ENCODE measurements at regions not wholly inside any gene's neighbourhood (a gene's known extent, or its start where the extent isn't known, plus 50 kb on each side); places are given as distances from the start of the nearest gene placed in this dataset.

GRCh38 chr7:84425702-84426259 is 231.2 kb upstream of the SEMA3A start:
- Mint-ChIP-seq H3K27me3 (no peaks in the 10 kb centered on the region), H3K9me3 (peaks cover 7% of the 10 kb centered on the region), H3K36me3 (ENCODE audit: low read depth) (no peaks in the 10 kb centered on the region), H3K4me1 (no peaks in the 10 kb centered on the region), H3K27ac (no peak overlapping the region), H3K4me3 (no peak overlapping the region)
- DNase-seq: no peak
- ATAC-seq (ENCODE audit: low read depth): no peak
- TF ChIP-seq, protein P1, sequence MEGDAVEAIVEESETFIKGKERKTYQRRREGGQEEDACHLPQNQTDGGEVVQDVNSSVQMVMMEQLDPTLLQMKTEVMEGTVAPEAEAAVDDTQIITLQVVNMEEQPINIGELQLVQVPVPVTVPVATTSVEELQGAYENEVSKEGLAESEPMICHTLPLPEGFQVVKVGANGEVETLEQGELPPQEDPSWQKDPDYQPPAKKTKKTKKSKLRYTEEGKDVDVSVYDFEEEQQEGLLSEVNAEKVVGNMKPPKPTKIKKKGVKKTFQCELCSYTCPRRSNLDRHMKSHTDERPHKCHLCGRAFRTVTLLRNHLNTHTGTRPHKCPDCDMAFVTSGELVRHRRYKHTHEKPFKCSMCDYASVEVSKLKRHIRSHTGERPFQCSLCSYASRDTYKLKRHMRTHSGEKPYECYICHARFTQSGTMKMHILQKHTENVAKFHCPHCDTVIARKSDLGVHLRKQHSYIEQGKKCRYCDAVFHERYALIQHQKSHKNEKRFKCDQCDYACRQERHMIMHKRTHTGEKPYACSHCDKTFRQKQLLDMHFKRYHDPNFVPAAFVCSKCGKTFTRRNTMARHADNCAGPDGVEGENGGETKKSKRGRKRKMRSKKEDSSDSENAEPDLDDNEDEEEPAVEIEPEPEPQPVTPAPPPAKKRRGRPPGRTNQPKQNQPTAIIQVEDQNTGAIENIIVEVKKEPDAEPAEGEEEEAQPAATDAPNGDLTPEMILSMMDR (IDR thresholded peaks at IDR 0.05): no peak
- ChIA-PET POLR2A (no interaction called here), CTCF (no interaction called here)
- intact Hi-C loops (cut with micrococcal nuclease): no loop called here

GRCh38 chr7:84422790-84423189 is 228.2 kb upstream of the SEMA3A start:
- TF ChIP-seq, protein P1 (IDR thresholded peaks at IDR 0.05): no peak
- Mint-ChIP-seq H3K27ac (no peak overlapping the region), H3K27me3 (no peaks in the 10 kb centered on the region), H3K4me1 (no peaks in the 10 kb centered on the region), H3K9me3 (peaks cover 17% of the 10 kb centered on the region), H3K36me3 (ENCODE audit: low read depth) (no peaks in the 10 kb centered on the region), H3K4me3 (no peak overlapping the region)
- intact Hi-C loops (cut with micrococcal nuclease): no loop called here
- DNase-seq (no peak), ATAC-seq (ENCODE audit: low read depth) (no peak)
- ChIA-PET CTCF (no interaction called here), POLR2A (no interaction called here)

DNA sequence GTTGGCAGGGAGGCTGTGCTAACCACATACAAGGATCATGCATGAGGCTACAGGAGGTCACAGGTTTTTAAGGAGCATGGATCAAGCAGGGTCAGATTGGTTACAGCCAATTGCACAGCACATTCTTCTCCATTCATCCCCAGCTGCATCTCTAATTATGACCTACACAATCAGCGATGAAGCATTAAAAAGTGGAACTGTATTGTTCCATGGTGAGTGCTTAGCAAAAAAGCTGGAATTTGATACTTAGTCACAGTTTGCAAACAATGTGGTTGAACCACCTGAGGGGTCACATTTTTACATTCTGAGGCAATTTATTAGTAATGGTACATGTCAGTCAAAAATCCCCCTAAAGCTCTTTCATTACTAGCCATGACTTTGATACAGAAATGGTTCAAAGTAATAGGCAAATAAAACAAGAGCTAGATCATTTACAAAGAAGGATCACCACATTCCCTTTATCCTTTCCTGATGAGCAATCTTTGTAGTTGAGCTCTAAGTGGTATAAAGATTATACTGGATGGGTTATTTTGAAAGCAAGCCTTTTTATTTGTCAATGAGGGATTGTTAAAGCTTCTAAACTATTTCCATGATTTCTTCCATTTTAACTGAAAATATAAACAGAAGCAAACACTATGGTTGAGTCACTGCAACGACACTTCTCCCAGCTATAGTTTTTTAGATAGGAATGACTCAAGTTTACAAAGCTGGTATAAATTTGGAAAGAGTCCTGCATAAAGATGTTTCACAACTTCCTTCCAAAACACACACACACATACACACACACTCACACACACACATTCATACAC is 217.8 kb upstream of the SEMA3A start:
- intact Hi-C loops (cut with micrococcal nuclease): no loop called here
- Mint-ChIP-seq H3K4me1 (no peaks in the 10 kb centered on the region), H3K27ac (no peak overlapping the region), H3K9me3 (peaks cover 6% of the 10 kb centered on the region), H3K4me3 (no peak overlapping the region), H3K27me3 (no peaks in the 10 kb centered on the region), H3K36me3 (ENCODE audit: low read depth) (no peaks in the 10 kb centered on the region)
- ChIA-PET CTCF (no interaction called here), POLR2A (no interaction called here)
- TF ChIP-seq, protein P1 (IDR thresholded peaks at IDR 0.05): no peak
- no peak for DNase-seq
- no peak for ATAC-seq (ENCODE audit: low read depth)

GRCh38 chr7:84399661-84400060 is 205.1 kb upstream of the SEMA3A start:
- H3K9me3 Mint-ChIP-seq: peaks cover 25% of the 10 kb centered on the region
- no peak overlapping the region for H3K4me3 Mint-ChIP-seq
- H3K4me1 Mint-ChIP-seq: no peaks in the 10 kb centered on the region
- intact Hi-C loops (cut with micrococcal nuclease): no loop called here
- no peak overlapping the region for H3K27ac Mint-ChIP-seq
- POLR2A ChIA-PET: no interaction called here
- no peaks in the 10 kb centered on the region for H3K36me3 Mint-ChIP-seq (ENCODE audit: low read depth)
- H3K27me3 Mint-ChIP-seq: no peaks in the 10 kb centered on the region
- DNase-seq (no peak), ATAC-seq (ENCODE audit: low read depth) (no peak)
- CTCF ChIA-PET: no interaction called here
- TF ChIP-seq, protein P1 (IDR thresholded peaks at IDR 0.05): no peak

DNA sequence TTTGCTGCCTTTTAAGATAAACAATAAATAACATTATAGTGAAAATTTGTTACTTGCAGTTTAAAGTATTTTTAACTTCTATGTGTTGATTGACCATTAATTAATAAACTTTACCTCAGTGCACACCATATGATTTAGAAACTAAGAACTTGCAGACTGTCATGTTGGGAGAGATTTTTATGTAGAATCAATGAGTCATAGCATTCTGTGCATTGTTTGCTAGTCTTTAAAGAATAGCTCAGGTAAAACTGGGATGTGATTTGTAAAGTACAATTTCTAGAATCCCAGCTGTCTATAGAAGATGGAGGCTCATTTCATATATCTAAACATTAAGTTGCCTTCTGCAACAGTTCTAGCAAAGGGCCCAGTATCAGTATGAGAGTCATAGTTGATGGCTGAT is 199.6 kb upstream of the SEMA3A start:
- TF ChIP-seq, protein P1 (IDR thresholded peaks at IDR 0.05): no peak
- Mint-ChIP-seq H3K4me1 (no peaks in the 10 kb centered on the region), H3K9me3 (peaks cover 6% of the 10 kb centered on the region), H3K36me3 (ENCODE audit: low read depth) (no peaks in the 10 kb centered on the region), H3K27ac (no peak overlapping the region), H3K27me3 (no peaks in the 10 kb centered on the region), H3K4me3 (no peak overlapping the region)
- intact Hi-C loops (cut with micrococcal nuclease): no loop called here
- DNase-seq (no peak), ATAC-seq (ENCODE audit: low read depth) (no peak)
- ChIA-PET POLR2A (no interaction called here), CTCF (no interaction called here)
